ENCODE measurements at regions not wholly inside any gene's neighbourhood (a gene's known extent, or its start where the extent isn't known, plus 50 kb on each side); places are given as distances from the start of the nearest gene placed in this dataset.
A peak's percentile ranks its signal among the peaks of the same experiment; 100 is the strongest.
"Not testable (repeated sequence)": the region's sequence is repeated elsewhere in the genome, so short reads cannot be mapped to it uniquely, and the experiment has no call there.

DNA sequence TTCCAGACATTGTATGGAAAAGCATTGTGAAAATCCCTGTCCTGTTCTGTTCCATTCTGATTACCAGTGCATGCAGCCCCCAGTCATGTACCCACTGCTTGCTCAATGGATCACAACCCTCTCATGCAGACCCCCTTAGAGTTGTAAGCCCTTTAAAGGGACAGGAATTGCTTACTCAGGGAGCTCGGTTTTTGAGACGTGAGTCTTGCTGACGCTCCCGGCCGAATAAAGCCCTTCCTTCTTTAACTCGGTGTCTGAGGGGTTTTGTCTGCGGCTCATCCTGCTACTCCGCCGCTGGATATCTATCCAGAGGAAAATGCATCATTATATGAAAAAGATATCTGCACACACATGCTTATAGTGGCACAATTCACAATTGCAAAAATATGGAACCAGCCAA lies 1425.6 kb downstream of the STIM2 start:
- DNase-seq: not testable (repeated sequence)

DNA sequence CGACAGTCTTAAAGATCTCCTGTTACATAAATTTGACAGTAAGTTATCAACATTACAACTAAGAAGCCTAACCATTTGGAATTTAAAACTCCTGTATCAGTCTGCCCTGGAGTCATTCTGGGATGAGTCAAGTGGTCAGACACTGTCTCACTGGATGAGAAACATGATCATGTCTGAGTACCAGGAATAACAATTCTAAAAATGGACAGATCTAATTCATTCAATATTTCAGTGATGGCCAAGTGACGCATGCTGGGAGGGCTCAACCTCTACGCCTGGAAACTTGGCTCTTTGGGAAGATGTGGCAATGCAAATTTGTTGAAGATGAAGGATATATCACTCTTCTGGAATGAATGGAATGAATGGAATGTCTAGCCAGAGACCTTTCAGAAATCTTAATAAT lies 1427.2 kb downstream of the STIM2 start:
- DNase-seq: no peak

DNA sequence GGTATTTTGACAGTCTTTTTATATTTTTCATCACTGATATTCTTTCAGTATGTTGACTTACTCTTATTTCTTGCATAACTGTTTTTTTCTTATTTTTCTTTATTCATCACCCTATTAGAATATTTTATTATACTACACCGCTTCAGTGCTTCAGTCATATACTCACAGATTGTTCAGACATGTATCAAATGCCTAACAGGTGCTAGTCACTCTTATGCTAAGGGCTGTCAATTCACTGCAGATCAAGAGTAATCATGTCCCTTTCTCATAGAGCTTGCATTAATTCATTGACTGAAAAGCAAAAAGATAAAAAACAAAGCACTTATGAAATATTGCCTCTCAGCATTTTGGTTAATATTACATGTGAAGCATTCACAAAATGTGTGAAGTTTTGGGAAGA lies 1435.6 kb downstream of the STIM2 start:
- no peak for DNase-seq

DNA sequence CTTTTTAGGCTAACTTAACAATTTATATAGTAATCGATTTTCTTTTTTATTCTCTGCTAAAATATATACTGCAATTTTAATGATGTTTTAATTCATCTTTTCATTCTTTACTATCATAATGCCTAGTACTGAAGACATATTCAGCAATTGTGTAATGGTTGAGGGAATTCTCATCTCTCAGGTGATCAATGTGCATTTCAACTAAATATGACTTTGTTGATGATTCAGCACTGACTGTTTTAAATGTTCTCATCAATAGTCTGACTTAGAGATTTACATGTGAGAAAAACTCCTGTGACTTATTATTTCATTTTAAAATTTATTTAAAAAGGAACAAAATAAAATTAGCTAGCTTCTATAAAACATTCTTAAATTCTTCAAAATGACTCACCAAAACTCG lies 1450.3 kb downstream of the STIM2 start:
- no peak for DNase-seq

DNA sequence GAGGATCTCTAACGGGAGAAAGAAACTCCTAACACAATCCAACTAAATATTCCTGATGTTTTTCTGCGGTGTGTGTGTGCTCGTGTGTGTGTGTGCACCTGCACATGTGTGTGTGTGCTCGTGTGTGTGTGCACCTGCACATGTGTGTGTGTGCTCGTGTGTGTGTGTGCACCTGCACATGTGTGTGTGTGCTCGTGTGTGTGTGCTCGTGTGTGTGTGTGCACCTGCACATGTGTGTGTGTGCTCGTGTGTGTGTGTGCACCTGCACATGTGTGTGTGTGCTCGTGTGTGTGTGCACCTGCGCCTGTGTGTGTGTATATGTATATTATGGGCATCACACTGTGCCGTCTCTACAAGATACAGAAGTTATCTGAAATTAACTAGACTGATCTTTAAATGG lies 1451.9 kb downstream of the STIM2 start:
- not testable (repeated sequence) for DNase-seq

DNA sequence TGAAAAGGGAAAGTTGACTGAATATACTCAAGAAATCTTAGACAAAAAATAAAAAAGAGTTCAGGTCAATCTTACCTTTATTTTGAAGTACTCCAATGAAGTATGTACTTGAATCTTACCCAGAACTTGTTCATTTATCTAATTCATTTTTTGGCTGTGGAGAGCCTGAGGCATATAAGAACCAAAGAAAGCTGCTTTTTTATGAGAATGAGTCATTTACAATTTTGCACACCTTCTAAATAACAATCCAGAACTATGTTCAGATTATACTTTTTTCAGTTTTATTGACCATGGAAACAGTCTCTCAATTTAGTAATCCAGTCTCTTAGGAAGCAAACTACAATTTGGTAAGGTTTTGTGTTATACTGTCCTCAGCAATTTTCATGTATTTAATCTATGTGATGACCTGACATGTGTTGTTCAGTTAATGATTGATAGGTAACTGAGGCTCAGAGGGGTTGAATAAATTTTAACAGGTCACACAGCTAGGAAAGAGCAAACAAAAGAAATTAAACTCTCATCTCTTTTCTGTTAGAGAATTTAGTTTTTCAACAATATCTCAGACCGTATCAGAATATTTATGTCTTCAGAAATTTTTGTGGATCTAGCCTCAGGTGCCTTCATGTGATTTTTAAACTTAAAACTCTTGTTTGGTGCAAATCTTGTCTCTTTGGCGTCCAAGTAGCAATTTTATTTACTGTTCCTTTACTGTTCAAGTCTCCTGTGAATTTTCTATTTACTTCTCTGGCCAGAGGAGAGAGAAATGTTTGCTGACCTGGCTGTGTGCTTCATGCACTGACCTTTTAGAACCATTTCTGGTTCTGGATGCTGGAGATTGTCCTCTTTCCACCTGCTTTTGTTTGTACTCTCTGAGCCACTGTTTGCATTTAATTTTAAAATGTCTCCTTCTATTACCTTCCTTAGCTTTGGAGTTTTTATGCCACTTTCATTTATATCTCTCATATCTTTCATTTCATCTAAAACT lies 1453.4 kb downstream of the STIM2 start:
- peak; percentile 0 to 1 for DNase-seq

DNA sequence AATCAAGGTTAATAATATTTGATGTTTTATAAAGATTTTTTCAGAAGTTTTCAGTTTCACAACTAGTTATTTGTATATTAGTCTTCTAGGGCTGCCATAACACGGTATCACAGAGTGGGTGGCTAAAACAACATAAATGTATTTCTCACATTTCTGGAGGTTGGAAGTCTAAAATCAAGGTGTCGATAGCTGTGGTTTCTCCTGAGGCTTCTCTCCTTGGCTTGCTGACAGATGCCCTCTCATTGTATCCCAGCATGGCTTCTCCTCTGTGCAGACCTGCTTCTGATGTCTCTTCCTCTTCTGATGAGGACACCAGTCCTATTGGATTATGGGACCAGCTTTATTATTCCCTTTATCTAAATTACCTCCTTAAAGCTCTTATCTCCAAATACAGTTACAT lies 1456.6 kb downstream of the STIM2 start:
- no peak for DNase-seq

DNA sequence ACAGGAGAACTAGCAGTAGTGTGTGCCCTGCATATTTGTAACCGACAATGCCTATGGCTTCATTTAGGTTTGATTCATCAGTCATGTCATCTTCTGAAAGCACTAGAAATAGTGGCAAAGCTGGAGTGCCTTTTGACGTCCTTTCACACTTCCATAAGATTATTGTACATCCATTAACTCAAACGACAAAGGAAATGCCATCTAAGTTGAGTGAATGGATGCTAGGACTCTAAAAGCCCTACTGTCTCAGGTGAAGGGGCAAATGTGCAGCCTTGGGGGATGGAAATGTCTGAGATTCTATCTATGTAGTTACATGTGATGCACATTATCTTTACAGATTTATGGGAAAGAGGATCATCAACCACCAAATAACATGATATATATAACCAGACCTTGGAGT lies 1473.6 kb downstream of the STIM2 start:
- no peak for DNase-seq

DNA sequence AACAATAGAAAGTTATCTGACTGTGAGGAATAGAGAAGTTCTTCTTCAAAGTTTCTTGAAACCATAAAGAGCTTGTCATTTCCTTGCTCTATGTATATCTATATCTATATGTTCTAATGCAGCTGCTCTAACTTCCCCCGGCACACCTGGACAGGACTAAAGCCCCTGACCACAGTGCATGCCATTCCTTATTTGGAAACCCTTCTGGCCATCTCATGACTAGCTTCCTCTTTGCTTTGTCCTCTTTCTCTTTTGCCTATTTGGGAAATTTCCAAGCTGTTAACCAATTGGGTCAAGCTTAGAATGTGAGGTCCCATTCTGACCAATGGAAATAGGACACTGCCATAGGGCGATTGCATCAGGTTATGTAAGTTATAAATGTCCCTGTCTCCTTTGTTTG lies 1481.1 kb downstream of the STIM2 start:
- DNase-seq: no peak

DNA sequence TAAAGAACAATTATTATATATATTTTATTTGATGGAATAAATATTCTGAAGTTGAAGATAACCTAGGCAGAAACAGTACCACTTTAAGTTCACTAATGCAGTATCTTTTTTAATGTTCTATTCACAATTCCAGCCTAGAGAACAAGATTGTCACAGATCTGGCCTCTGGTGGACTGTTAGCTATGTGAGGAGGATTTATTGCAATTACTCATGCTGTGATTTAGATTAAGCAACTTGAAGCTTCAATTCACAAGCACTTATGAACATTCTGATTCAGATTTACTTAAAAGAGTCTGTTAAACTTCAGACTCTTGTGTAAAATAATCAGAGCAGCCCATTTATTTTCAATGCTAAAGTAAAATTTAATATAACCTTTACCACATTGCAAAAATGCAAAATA lies 1489.8 kb downstream of the STIM2 start:
- no peak for DNase-seq

DNA sequence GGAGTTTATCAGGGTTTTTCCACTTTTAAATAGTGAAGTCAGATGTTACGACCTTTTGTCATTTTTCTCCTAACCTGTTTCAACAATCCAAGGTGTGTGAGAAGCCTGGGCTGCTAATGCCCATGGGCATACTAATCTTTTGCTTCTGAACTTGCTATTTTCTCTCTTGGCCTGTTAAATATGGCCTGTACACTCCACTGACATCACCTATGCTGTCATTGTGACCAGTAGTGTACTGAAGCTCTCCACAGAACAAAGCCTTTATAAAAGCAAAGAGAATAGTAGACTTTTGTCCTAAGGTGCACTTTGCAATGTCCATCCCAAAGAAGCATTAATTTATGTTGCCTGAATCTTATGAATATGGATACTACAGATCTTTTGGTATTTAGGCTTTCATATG lies 1490.5 kb downstream of the STIM2 start:
- no peak for DNase-seq

DNA sequence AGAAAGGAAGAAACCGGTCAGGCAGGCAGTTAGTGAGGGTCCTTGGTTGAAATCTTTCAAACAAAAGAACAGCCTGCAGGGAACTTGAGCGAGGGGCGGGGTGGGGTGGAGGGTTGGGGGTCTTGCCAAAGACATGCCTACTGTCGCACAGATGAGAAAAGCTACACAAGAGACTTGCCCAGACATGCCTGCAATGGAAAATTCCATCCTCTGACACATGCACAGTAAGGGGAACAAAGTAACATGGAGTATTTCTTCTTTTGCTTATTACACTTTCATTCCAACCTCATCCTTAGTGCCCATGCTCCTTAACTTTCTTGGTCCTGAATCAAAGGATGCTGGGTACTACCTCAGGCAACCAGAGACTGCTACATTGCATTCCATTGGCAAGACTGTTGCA lies 1491.2 kb downstream of the STIM2 start:
- no peak for DNase-seq

DNA sequence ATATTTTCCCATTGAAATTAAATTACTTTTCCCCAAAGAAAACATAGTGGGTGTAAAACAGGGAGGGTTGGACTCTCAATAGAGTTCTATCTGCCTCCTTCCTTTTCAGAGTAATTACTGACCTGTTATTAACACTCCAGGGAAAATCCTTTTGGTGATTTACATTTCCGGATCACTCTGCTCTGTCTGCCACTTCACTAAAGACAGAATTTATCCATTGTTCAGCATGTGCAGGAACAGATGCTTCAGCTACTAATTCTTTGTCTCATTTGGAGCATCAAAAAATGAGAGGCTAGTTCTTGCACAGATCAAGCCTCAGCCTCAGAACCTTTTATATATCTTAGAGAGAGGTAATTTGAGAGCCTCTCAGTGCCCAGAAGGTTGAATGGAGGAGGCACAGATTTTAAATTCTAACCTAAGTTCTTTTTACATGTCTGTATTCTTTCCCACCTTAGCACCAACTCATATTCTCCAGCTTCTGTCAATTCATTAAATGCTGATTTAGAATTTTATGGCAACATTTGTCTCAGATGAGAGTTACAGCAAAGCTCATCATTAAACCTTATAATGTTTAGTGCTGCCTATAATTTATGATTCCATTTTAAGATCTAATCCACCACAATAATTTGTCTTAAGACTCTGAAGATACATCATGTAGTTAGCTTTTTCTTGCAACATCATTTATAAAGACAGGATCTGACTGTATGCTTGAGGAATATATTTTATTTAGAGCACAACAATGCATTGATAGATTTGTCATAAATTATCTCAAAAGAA lies 1494.4 kb downstream of the STIM2 start:
- DNase-seq: no peak

DNA sequence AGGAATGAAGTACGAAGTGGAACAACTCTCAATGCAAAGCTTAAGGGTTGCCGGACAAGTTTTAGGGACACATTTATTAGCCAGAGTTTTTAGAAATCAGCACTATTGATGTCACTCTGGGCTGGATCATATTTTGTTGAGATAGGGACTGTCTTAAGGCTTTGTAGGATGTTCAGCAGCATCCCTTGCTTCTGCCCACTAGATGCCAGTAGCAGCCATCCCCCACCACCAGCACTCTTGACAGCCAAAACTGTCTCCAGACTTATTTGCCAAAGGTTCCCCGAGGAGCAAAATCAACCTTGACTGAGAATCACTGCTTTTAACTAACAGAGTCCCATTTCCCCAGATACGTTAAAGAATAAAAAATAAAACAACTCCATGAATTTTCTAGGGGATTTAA lies 1497.3 kb downstream of the STIM2 start:
- no peak for DNase-seq

DNA sequence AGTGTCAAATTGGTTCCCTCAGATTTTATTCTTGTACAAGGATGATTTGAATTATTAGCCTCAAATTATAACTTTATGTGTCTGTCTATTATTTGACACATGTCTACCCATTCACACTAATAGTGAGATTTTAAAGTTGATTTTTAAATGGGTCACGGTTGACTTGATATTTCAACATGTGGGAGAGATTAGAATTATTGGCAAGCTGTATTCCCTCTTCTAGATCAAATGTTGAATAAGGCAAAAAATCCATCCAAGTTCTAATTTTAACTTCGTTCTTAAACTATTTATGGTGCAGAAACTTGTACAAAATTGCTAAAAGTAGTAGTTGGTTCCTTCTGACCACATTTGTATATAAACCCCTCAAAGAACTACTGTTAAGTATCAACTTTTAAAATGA lies 1498.0 kb downstream of the STIM2 start:
- DNase-seq: no peak

DNA sequence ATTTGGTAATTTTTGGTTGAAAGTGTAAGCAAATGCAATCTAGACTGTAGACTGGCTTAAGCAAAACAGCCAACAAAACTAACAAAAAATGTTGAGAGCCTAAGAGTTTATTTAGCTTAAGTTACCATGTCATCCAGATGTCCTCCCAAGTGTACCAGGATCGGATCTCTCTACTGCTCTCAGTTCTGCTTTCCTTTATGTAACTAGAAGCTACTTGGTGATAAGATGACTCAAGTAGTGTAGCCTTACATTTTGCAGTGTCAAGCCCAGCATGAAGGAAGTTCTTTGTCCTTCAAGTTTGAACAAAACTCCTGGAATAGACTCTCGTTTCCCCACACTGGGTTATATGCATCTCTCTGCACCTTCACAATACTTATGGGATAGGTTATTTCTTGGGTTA lies 1500.0 kb downstream of the STIM2 start:
- DNase-seq: no peak

DNA sequence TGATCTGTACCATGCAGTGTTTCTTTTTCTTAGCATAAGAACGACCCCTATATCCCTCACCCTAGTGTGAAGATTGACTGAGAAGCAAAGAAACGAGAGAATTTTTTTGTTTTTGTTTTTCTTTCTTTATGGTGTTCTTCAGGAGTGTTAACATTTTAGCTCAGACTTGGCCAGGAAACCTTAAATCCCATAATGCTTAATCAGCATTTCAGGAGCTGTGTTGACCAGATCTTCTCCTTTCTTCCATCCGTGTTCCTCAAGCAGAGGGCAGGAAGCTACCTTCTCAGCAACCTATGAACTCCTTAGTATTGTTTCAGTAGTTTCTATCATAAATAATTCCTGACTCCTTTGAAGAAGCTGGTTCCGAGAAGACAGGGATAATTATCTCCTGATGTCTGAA lies 1501.5 kb downstream of the STIM2 start:
- DNase-seq: no peak

DNA sequence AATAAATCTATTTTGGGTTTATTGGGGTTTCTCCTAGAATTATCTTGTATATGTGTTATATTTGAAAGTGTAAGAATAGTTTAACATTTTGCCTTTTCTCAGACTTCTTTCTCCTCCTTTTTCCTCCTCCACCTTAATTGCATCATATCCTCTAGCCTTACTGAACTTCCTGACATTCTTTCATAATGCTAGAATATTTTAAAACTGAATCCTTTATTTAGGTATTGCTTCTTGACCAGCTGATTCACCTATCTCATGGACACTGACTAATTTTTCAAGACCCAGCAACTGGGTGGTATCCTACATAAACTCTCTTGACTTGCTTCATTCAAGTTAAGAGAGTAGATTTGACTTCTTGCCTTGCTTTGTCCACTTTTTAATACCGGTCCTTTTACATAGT lies 1508.9 kb downstream of the STIM2 start:
- DNase-seq: no peak

DNA sequence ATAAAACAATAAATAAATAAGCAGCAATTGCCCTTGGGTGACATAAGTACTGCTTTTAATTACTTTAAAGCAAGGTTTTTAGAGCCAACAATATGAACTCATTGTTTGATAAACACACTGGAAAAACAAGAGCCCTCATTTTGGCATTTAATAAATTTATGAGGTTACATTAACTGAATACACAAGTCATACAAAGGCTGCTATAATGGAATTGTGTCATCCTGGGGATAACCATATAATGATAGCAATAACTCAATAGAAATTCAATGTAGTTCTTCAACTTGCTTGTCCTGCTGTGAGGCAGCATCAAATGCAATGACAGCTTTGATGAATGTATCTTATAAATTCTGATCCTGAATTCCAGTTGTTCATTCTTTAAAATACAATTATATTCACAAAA lies 1512.5 kb downstream of the STIM2 start:
- no peak for DNase-seq

DNA sequence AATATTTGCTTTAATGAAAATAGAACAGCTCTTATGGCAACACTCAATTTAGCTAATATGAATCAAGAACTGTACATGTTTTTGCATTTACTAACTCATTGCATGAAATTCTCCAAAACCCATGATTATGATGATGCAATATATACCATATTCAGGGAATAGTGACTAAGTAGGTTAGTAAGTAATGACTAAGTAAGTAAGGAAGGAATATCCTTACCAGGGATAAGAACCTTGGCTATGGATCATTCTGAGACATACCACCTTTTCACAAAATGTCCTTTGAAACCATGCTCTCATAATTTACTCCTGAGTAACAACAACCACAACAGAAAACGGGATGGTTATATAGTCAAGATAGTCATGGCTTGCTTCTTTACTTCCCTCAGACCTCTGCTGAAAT lies 1513.0 kb downstream of the STIM2 start:
- DNase-seq: no peak

DNA sequence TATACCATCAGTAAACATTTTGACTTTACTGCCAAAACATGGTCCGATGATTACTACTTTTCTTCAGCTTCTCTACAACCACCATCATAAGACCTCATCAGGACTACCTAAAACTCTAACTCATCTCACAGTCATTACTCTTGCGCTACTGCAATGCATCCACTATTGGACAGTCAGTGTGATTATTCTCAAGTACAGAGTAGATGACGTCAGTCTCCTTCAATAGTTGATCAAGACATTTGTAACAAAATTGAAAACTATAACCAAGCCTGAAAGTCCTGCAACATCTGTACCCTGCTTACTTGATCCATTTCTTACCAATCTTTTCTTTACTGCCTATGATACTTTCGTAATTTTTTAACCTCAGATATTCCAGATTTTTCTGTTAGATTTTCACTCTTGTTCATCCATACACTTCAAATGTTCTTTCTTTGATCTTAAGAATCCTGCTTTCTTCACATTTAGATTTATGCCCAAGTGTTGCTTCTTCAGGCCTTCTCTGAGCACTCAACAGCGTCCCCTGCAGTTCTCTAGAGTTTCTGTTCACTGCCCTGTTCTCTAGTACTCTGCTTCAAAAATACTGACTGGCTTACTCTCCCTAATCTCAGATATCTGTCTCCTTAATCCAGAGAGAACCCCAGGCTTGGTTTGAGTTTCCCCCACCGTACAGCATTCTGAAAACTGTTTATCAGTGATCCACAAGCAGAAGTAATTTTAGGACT lies 1517.6 kb downstream of the STIM2 start:
- no peak for DNase-seq

DNA sequence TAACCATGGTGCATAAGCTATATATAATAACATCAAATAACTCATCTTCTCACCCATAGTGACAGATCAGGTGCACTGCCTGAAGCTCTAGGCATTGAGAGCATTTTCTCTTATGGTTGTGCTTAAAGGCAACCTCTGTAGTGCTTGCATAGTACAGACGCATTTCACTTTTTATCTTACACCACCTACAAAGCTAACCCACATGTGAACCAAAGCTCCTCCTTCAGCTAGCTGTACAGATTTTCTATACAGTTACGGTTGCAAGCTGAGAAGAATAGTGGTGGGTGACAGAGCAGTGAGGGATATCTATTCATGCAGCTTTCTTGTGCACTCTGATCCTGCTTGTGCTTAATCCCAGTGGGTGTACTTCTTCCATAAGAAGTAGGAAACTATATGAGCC lies 1525.2 kb downstream of the STIM2 start:
- DNase-seq: no peak

DNA sequence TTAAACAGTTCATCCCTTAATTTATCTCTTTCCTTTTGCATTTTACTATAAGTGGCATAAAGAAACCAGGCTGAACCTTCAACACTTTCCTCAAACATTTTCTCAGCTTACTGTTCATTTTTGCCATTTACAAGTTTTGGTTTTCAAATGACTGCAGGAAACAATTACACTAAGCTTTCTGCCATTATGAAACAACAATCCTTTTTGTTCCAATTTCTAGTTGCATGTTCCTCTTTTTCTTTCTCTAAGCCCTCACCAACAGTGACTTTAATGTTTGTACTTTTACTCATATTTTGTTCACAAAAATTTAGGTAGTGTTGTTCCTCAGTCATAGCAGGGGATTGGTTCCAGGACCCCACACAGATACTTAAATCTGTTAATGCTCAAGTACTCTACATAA lies 1526.1 kb downstream of the STIM2 start:
- DNase-seq: no peak

Measured in right lung (tissue), 2 donors.